SK-N-MC (cell line): ENCODE measurements at regions not wholly inside any gene's neighbourhood (a gene's known extent, or its start where the extent isn't known, plus 50 kb on each side); places are given as distances from the start of the nearest gene placed in this dataset.
"Not testable (repeated sequence)": the region's sequence is repeated elsewhere in the genome, so short reads cannot be mapped to it uniquely, and the experiment has no call there.

Experiments
- DNase-seq: peaks from one replicate; pipeline ENCODE4 v3.0.0-alpha.2; 2011; ENCODE audit warnings: low read depth, low spot score
- H3K27ac ChIP-seq: fragments of 200-600 bp; sonication (generic); 2 replicates; pipeline ENCODE4 v1.5.1; 2016; ENCODE audit warnings: mixed run types
- H3K36me3 ChIP-seq: fragments of 200-600 bp; sonication (generic); 2 replicates; pipeline ENCODE4 v1.6.1; 2017; ENCODE audit warnings: antibody characterized with exemption, low read length, mixed read lengths; ENCODE audit not compliant: insufficient read depth
- H3K4me3 ChIP-seq: fragments of 200-600 bp; sonication (generic); 2 replicates; pipeline ENCODE4 v1.5.1; 2016
- H3K9ac ChIP-seq: fragments of 200-600 bp; sonication (generic); 2 replicates; pipeline ENCODE4 v1.8.0; 2017; ENCODE audit warnings: mixed run types, mixed read lengths; ENCODE audit not compliant: insufficient read length
- H3K9me3 ChIP-seq: fragments of 200-600 bp; sonication (generic); 2 replicates; pipeline ENCODE4 v1.6.1; 2017; ENCODE audit warnings: low read depth, mild to moderate bottlenecking, antibody characterized with exemption, low read length, moderate library complexity, mixed read lengths
- EZH2 ChIP-seq: fragments of 200-600 bp; sonication (generic); IDR thresholded peaks from one replicate; pipeline ENCODE4 v1.6.1; 2017; ENCODE audit warnings: antibody characterized with exemption
- FOXP2 ChIP-seq: optimal IDR thresholded peaks from 2 replicates; pipeline ENCODE3; 2011; ENCODE audit warnings: mild to moderate bottlenecking, moderate library complexity; ENCODE audit not compliant: insufficient read depth; ENCODE audit errors: extremely low read length, control extremely low read depth
- POLR2AphosphoS5 ChIP-seq: IDR thresholded peaks from 2 replicates; pipeline ENCODE4 v1.6.1; 2012; ENCODE audit warnings: mild to moderate bottlenecking, low read depth, low read length, borderline replicate concordance

- DNase-seq = no peak
- H3K9me3 ChIP-seq = no peaks in the 10 kb centered on the region
These were observed 478.9 kb upstream of the CAMK1G start for GRCh38 chr1:209104646-209105045.

GRCh38 chr1:209105701-209106100 lies 477.8 kb upstream of the CAMK1G start:
- Histone ChIP-seq H3K9me3 (no peaks in the 10 kb centered on the region), H3K36me3 (no peaks in the 10 kb centered on the region), H3K4me3 (no peak overlapping the region), H3K9ac (no peak overlapping the region), H3K27ac (no peak overlapping the region)
- DNase-seq = no peak
- no peak for TF ChIP-seq EZH2
- TF ChIP-seq FOXP2 = no peak
- TF ChIP-seq POLR2AphosphoS5 = no peak

More at GRCh38 chr1:209104646-209105045, 478.9 kb upstream of the CAMK1G start:
- H3K4me3 ChIP-seq = no peak overlapping the region
- no peak overlapping the region for H3K9ac ChIP-seq
- TF ChIP-seq POLR2AphosphoS5 = no peak
- no peak for TF ChIP-seq FOXP2
- no peak for TF ChIP-seq EZH2
- no peaks in the 10 kb centered on the region for H3K36me3 ChIP-seq
- H3K27ac ChIP-seq = no peak overlapping the region

- no peak for DNase-seq
- H3K36me3 ChIP-seq = no peaks in the 10 kb centered on the region
- no peaks in the 10 kb centered on the region for H3K9me3 ChIP-seq
- H3K27ac ChIP-seq = no peak overlapping the region
- TF ChIP-seq FOXP2 = no peak
- H3K9ac ChIP-seq = no peak overlapping the region
- no peak overlapping the region for H3K4me3 ChIP-seq
These were observed 477.2 kb upstream of the CAMK1G start for GRCh38 chr1:209106237-209106741.

- Histone ChIP-seq H3K9me3 (no peaks in the 10 kb centered on the region), H3K9ac (no peak overlapping the region), H3K4me3 (no peak overlapping the region), H3K27ac (no peak overlapping the region), H3K36me3 (no peaks in the 10 kb centered on the region)
- TF ChIP-seq FOXP2 = no peak
- no peak for TF ChIP-seq POLR2AphosphoS5
- no peak for TF ChIP-seq EZH2
- no peak for DNase-seq
These were observed 476.7 kb upstream of the CAMK1G start for GRCh38 chr1:209106861-209107260.

GRCh38 chr1:209107535-209107934 lies 476.0 kb upstream of the CAMK1G start:
- no peak for DNase-seq
- TF ChIP-seq FOXP2 (no peak), POLR2AphosphoS5 (no peak), EZH2 (no peak)
- Histone ChIP-seq H3K4me3 (no peak overlapping the region), H3K9ac (no peak overlapping the region), H3K27ac (no peak overlapping the region), H3K9me3 (no peaks in the 10 kb centered on the region), H3K36me3 (no peaks in the 10 kb centered on the region)

GRCh38 chr1:209109001-209109785 lies 474.3 kb upstream of the CAMK1G start:
- Histone ChIP-seq H3K27ac (no peak overlapping the region), H3K9ac (no peak overlapping the region), H3K4me3 (no peak overlapping the region), H3K36me3 (no peaks in the 10 kb centered on the region), H3K9me3 (no peaks in the 10 kb centered on the region)
- DNase-seq = no peak
- TF ChIP-seq POLR2AphosphoS5 = no peak
- TF ChIP-seq FOXP2 = no peak
- TF ChIP-seq EZH2 = no peak

GRCh38 chr1:209113521-209113920 lies 470.0 kb upstream of the CAMK1G start:
- Histone ChIP-seq H3K4me3 (no peak overlapping the region), H3K9ac (no peak overlapping the region), H3K36me3 (no peaks in the 10 kb centered on the region), H3K27ac (no peak overlapping the region), H3K9me3 (no peaks in the 10 kb centered on the region)
- no peak for DNase-seq
- TF ChIP-seq EZH2 (no peak), FOXP2 (no peak), POLR2AphosphoS5 (no peak)

GRCh38 chr1:209116705-209117104 lies 466.8 kb upstream of the CAMK1G start:
- Histone ChIP-seq H3K27ac (no peak overlapping the region), H3K9me3 (no peaks in the 10 kb centered on the region), H3K4me3 (no peak overlapping the region), H3K36me3 (no peaks in the 10 kb centered on the region), H3K9ac (no peak overlapping the region)
- no peak for TF ChIP-seq EZH2
- no peak for TF ChIP-seq POLR2AphosphoS5
- no peak for TF ChIP-seq FOXP2
- no peak for DNase-seq

GRCh38 chr1:209123601-209124000 lies 459.9 kb upstream of the CAMK1G start:
- Histone ChIP-seq H3K9ac (no peak overlapping the region), H3K4me3 (no peak overlapping the region), H3K9me3 (no peaks in the 10 kb centered on the region), H3K36me3 (no peaks in the 10 kb centered on the region), H3K27ac (no peak overlapping the region)
- TF ChIP-seq POLR2AphosphoS5 = no peak
- DNase-seq = no peak

- not testable (repeated sequence) for H3K9me3 ChIP-seq, DNase-seq, H3K9ac ChIP-seq, H3K36me3 ChIP-seq, H3K27ac ChIP-seq, H3K4me3 ChIP-seq
These were observed 454.4 kb upstream of the CAMK1G start for GRCh38 chr1:209129091-209129490.
